ENCODE measurements at regions not wholly inside any gene's neighbourhood (a gene's known extent, or its start where the extent isn't known, plus 50 kb on each side); places are given as distances from the start of the nearest gene placed in this dataset.

- no peaks in the 10 kb centered on the region for H3K27me3 Mint-ChIP-seq (ENCODE audit: low read depth)
- no peaks in the 10 kb centered on the region for H3K27me3 ChIP-seq (ENCODE audit: insufficient read depth, low read length)
- no peak overlapping the region for H3K27ac Mint-ChIP-seq
- no peak overlapping the region for H4K8ac ChIP-seq (replicated peaks; ENCODE audit: insufficient read length, low read depth, low read length)
- H3K9ac ChIP-seq (ENCODE audit: extremely low read depth, insufficient read length, low read length) = no peak overlapping the region
- no peak overlapping the region for H2AK5ac ChIP-seq (ENCODE audit: insufficient read length, low read length)
- no peak overlapping the region for H2AFZ ChIP-seq (ENCODE audit: low read length)
- no peak overlapping the region for H2BK20ac ChIP-seq (ENCODE audit: low read depth, low read length, poor library complexity, severe bottlenecking)
- no peak overlapping the region for H3K18ac ChIP-seq (ENCODE audit: insufficient read length, low read depth, low read length)
- H3K4me3 Mint-ChIP-seq = no peak overlapping the region
- no peak overlapping the region for H2BK15ac ChIP-seq (ENCODE audit: low read depth, low read length)
- TF ChIP-seq CTCF (conservative IDR thresholded peaks at IDR 0.05) = no peak
- H3K23ac ChIP-seq (ENCODE audit: insufficient read length, low read depth, low read length) = no peak overlapping the region
- no peak overlapping the region for H3K4me2 ChIP-seq (ENCODE audit: insufficient read depth, insufficient read length, low read length)
- H3K56ac ChIP-seq (ENCODE audit: insufficient read length, low read depth, low read length) = no peak overlapping the region
- no peaks in the 10 kb centered on the region for H3K4me1 Mint-ChIP-seq
- no peak overlapping the region for H2BK5ac ChIP-seq (ENCODE audit: insufficient read length, low read length)
- no peaks in the 10 kb centered on the region for H3K9me3 ChIP-seq (ENCODE audit: control insufficient read depth, low read depth, low read length)
- no peaks in the 10 kb centered on the region for H3K23me2 ChIP-seq (ENCODE audit: insufficient read length, low read depth, low read length, poor library complexity, severe bottlenecking)
- H4K91ac ChIP-seq (ENCODE audit: insufficient read length, low read depth, low read length) = no peak overlapping the region
- DNase-seq = no peak
- no peak overlapping the region for H2BK12ac ChIP-seq (ENCODE audit: insufficient read length, low read depth, low read length)
- H4K5ac ChIP-seq (ENCODE audit: insufficient read length, low read depth, low read length) = no peak overlapping the region
- H2BK120ac ChIP-seq (ENCODE audit: low read depth, low read length, poor library complexity, severe bottlenecking) = no peak overlapping the region
- 0 out of 5 replicates have a peak, but pooled peaks cover 0 to under 1% of the 10 kb centered on the region in 2 experiments for H3K9me3 Mint-ChIP-seq
- H4K20me1 ChIP-seq (ENCODE audit: control insufficient read depth, insufficient read depth, insufficient read length) = no peaks in the 10 kb centered on the region
- no peaks in the 10 kb centered on the region for H3K79me2 ChIP-seq (ENCODE audit: insufficient read depth, low read length)
- no peak overlapping the region for H3T11ph ChIP-seq (ENCODE audit: low read length)
- no peak overlapping the region for H3K4ac ChIP-seq (ENCODE audit: low read depth, low read length)
- H3K14ac ChIP-seq (ENCODE audit: insufficient read depth, low read length) = no peak overlapping the region
- no peaks in the 10 kb centered on the region for H3K36me3 Mint-ChIP-seq (ENCODE audit: insufficient read depth in 1 of 3, low read depth in 3 of 3)
- no peaks in the 10 kb centered on the region for H3K4me1 ChIP-seq (ENCODE audit: insufficient read depth, low read length)
- no peak overlapping the region for H3K27ac ChIP-seq (ENCODE audit: insufficient read length, low read depth, low read length)
- H3K79me1 ChIP-seq (ENCODE audit: insufficient read depth, low read depth, low read length, poor library complexity, severe bottlenecking) = no peaks in the 10 kb centered on the region
Observed at GRCh38 chr18:28814365-28814764, 637.4 kb upstream of the CDH2 start.
